Mesendoderm (in vitro differentiated cells): ENCODE measurements at regions not wholly inside any gene's neighbourhood (a gene's known extent, or its start where the extent isn't known, plus 50 kb on each side); places are given as distances from the start of the nearest gene placed in this dataset. TPM values are rescaled to one million over a fixed set of nuclear protein-coding genes. Genes with fewer than 3 reads are reported as not detected.

Source experiments
- DNase-seq: peaks from one replicate; pipeline ENCODE4 v3.0.0; 2013
- H2AK5ac ChIP-seq: 2 replicates; pipeline ENCODE4 v1.6.1; 2013; ENCODE audit warnings: low read length, inconsistent platforms
- H2BK120ac ChIP-seq: 2 replicates; pipeline ENCODE4 v1.6.1; 2013; ENCODE audit warnings: low read depth, mild to moderate bottlenecking, low read length, moderate library complexity, mixed read lengths
- H2BK15ac ChIP-seq: replicated peaks from 2 replicates; pipeline ENCODE4 v1.6.1; 2013; ENCODE audit warnings: low read depth, mild to moderate bottlenecking, moderate library complexity
- H2BK5ac ChIP-seq: 2 replicates; pipeline ENCODE4 v1.6.1; 2013; ENCODE audit warnings: low read length, inconsistent platforms
- H3K18ac ChIP-seq: 2 replicates; pipeline ENCODE4 v1.6.1; 2013; ENCODE audit warnings: mild to moderate bottlenecking, low read length, mixed read lengths
- H3K23ac ChIP-seq: one replicate; pipeline ENCODE4 v1.6.1; 2013; ENCODE audit warnings: low read length
- H3K27ac ChIP-seq: 2 replicates; pipeline ENCODE4 v1.5.1; 2013; ENCODE audit warnings: low read depth, mild to moderate bottlenecking, inconsistent platforms, low read length, moderate library complexity
- H3K27me3 ChIP-seq: 2 replicates; pipeline ENCODE4 v1.6.1; 2013; ENCODE audit warnings: low read length, control low read depth, mild to moderate bottlenecking, inconsistent platforms; ENCODE audit not compliant: insufficient read depth, poor library complexity
- H3K36me3 ChIP-seq: 2 replicates; pipeline ENCODE4 v1.6.1; 2013; ENCODE audit warnings: low read length, inconsistent platforms; ENCODE audit not compliant: control insufficient read depth, insufficient read depth
- H3K4ac ChIP-seq: one replicate; pipeline ENCODE4 v1.6.1; 2013; ENCODE audit warnings: low read depth, mild to moderate bottlenecking, low read length, moderate library complexity
- H3K4me1 ChIP-seq: 2 replicates; pipeline ENCODE4 v1.6.1; 2013; ENCODE audit warnings: low read depth, low read length, inconsistent platforms; ENCODE audit not compliant: control insufficient read depth
- H3K4me2 ChIP-seq: 2 replicates; pipeline ENCODE4 v1.6.1; 2013; ENCODE audit warnings: low read length
- H3K4me3 ChIP-seq: 2 replicates; pipeline ENCODE4 v1.5.1; 2013; ENCODE audit warnings: mild to moderate bottlenecking, low read length
- H3K56ac ChIP-seq: one replicate; pipeline ENCODE4 v1.6.1; 2013; ENCODE audit warnings: low read length
- H3K79me1 ChIP-seq: 2 replicates; pipeline ENCODE4 v1.6.1; 2013; ENCODE audit warnings: low read length, inconsistent platforms
- H3K79me2 ChIP-seq: 2 replicates; pipeline ENCODE4 v1.6.1; 2013; ENCODE audit warnings: mild to moderate bottlenecking, low read length; ENCODE audit not compliant: control insufficient read depth, insufficient read depth
- H3K9ac ChIP-seq: 2 replicates; pipeline ENCODE4 v1.6.1; 2013; ENCODE audit warnings: low read length, inconsistent platforms
- H4K5ac ChIP-seq: one replicate; pipeline ENCODE4 v1.6.1; 2013; ENCODE audit warnings: low read length
- H4K8ac ChIP-seq: one replicate; pipeline ENCODE4 v1.6.1; 2013; ENCODE audit warnings: low read depth, mild to moderate bottlenecking, control low read depth, low read length, moderate library complexity
- WGBS: extraction: QIAGEN DNeasy Blood & Tissue Kit; methylation state at CpG from one replicate; pipeline ENCODE4 v1.1.7; 2013; ENCODE audit warnings: low lambda C conversion rate, missing lambda C conversion rate; ENCODE audit not compliant: insufficient coverage; ENCODE audit errors: extremely low coverage; 5-methylcytosine and 5-hydroxymethylcytosine counted together
- small RNA-seq: library from polyadenylated mRNA; stranded (forward); fragments of <200 nt; extraction: miRNeasy Mini kit (QIAGEN cat#:217004); gene quantifications from one replicate; pipeline ENCODE3, GENCODE V24; 2013; ENCODE audit not compliant: insufficient read depth

DNA sequence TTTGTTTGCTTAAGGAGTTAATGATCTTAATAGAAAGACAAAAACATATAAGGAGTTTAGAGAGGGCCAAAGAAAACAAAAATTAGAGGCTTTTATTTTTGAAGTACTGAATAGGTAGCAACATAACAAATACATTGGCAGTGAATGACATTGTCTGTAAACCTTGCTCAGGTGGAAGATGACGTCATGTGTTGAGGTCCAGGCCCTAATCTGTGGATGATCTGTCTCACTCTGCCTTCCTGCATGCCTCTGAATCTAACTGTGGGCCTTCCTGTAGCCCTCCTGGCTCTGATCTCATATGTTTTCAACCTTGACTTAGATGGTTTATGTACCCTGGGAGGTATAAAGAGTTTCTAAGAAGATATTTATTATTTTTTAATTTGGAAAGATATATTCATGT is 58.1 kb upstream of the DYNAP start:
- H3K56ac ChIP-seq: no peak overlapping the region
- H3K23ac ChIP-seq: no peak overlapping the region
- H3K36me3 ChIP-seq: no peaks in the 10 kb centered on the region
- no peaks in the 10 kb centered on the region for H3K79me1 ChIP-seq
- no peak overlapping the region for H2BK5ac ChIP-seq
- no peak overlapping the region for H2AK5ac ChIP-seq
- no peak for DNase-seq
- H2BK15ac ChIP-seq: no peak overlapping the region
- H3K27ac ChIP-seq: no peak overlapping the region
- H3K9ac ChIP-seq: no peak overlapping the region
- no peak overlapping the region for H3K4ac ChIP-seq
- H3K27me3 ChIP-seq: no peaks in the 10 kb centered on the region
- WGBS: no CpG with 5 or more reads among the region's 1 CpG
- H3K4me2 ChIP-seq: no peak overlapping the region
- no peak overlapping the region for H3K18ac ChIP-seq
- H3K79me2 ChIP-seq: no peaks in the 10 kb centered on the region
- H4K5ac ChIP-seq: no peak overlapping the region
- no peak overlapping the region for H2BK120ac ChIP-seq
- H4K8ac ChIP-seq: no peak overlapping the region
- H3K4me3 ChIP-seq: no peak overlapping the region
- peaks cover 10% of the 10 kb centered on the region for H3K4me1 ChIP-seq

Small RNA genes in the stretch of these regions (small RNA-seq; reads per million reads assigned to genes)
- gene AC090897.1: not detected
